Limb (tissue), 2 donors: ENCODE measurements at regions not wholly inside any gene's neighbourhood (a gene's known extent, or its start where the extent isn't known, plus 50 kb on each side); places are given as distances from the start of the nearest gene placed in this dataset.

Experiments used
- DNase-seq, 2 donors: peaks; one replicate each; pipeline ENCODE4 v3.0.0-alpha.2; 2016; ENCODE audit errors: extremely low spot score in 2 of 2

DNA sequence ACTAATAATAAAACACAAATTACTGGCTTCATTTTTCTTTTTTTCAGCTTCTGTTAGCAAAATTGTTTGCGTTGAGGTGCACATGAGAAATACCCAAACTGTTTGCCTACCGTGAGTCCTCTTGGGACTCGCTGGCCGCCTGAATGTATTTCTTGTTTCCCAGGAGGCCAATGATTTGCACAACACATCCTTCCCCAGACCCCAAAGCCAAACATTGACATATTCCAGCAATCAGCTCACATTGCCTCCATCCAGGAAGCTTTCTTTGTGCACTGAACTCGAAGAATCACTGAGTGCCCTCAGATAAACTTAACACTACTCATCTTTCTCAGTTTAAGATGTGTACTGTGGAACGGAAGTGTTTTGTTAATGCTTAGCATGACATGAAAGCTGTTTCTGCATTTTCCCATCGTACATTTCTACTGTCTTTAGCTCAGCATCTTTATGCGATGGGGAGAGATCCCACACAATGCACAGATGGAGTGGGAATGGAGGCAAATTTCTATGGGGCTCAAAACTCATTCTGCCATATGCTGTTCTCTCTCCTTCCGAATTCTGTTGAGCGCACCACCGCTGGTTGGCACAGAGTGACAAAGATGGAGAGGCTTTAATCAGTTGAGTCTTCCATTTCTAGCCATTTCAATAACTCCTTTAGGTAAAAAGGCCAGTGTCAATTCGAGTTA, 399.5 kb downstream of the RFC3 start:
- DNase-seq = no peak

GRCh38 chr13:34223984-34224383, 406.0 kb downstream of the RFC3 start:
- no peak for DNase-seq

DNA sequence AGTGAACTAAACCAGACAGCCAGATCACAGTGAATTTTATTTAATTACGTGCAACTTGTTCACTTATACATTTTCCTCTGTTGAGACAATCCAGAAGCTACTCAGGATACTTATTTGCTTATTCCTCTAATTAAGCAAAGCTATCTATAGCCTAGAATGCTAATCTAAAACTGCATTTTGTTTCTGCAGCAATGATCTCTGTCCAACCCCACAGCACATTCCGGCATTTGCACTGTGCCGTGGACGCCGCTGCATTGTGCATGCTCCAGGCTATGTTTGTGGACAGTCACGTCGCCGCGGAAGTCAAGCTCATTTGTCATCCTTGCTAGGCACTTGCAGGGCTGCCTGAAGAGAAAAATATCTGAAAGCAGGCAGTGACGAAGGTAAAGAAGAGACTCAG, 406.9 kb downstream of the RFC3 start:
- peak in 1 of 2 donors; percentile 30 for DNase-seq

GRCh38 chr13:34230271-34230670, 412.3 kb downstream of the RFC3 start:
- DNase-seq = no peak

DNA sequence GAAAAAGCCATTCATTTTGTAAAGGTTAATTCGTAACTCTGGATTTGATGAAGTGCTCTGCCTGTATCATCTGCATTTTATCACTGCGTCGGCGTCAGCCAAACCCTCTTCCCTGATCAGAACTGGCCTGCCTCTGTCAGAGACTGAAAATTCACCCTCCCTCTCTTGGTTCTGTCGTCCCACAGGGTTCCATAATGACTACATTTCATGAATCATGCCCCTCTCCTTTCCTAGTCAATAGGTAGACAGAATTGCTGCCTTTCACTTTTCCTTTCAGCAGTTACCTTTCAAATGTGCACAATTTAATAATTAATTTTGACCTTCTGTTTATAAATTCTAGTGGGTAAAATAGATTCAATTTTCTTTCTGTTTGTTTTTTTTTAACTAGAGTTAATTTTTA, 423.4 kb downstream of the RFC3 start:
- no peak for DNase-seq

- DNase-seq = no peak
These were observed 425.5 kb downstream of the RFC3 start for GRCh38 chr13:34243403-34243802.

GRCh38 chr13:34246511-34246910, 428.6 kb downstream of the RFC3 start:
- DNase-seq = no peak

DNA sequence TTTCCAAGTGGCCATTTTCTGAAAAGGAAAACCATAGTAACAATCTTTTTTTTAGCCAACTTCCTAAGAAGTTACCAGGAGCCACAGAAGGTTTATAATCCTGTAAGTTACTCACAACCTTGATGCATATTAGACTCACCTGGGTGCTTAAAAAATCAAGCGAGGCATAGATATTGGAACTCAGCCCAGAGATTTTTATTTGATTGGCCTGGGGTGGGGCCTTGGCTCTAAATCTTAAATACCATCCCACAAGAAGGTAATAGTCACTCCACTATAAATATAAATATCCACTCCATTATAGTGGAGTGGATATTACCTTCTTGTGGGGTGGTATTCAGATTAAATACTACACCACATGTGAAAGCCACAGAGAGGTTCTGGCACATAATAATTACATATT, 429.6 kb downstream of the RFC3 start:
- DNase-seq = no peak

GRCh38 chr13:34249546-34250039, 431.6 kb downstream of the RFC3 start:
- DNase-seq = no peak

DNA sequence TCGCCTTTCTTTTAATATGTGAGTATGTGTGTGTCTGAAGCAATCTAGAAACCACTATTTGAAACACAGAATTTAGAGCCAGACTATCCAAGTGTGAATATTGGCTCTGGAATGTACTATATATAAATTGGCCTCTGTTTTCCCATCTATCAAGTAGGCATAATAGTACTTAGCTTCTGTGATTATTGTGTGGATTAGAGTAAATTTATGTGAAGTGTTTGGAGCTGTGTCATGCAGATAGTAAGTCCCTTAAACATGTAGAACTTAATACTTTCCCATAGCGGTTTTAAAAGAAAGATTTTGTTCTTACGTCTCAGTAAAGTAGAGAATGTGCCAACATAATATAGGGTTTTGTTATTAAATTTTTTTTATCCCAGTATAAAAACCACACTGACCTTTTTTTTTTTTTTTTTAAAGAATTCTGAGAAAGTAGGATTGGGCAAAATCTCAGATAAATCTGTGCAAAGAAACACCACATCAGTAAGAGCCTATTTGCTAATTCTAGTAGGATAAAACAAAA, 432.3 kb downstream of the RFC3 start:
- no peak for DNase-seq

DNA sequence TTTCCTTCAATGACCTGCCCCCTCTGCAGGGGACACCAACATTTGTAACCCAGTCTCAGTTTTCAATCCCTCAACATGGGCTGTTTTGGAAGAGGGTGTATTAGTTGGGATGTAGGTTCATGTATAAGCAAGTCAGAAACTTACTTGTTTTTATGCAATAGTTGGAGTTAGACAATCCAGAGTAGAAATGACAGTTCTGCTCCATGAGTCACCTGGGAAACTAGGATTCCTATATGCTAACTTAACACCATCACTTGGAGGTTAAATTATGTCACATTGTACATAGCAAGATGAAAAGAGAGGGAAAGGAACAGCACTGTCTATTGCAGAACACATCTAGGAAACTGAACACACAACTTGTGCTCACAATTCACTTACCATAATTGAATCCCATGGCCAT, 436.4 kb downstream of the RFC3 start:
- no peak for DNase-seq

GRCh38 chr13:34255711-34256110, 437.8 kb downstream of the RFC3 start:
- DNase-seq = no peak

DNA sequence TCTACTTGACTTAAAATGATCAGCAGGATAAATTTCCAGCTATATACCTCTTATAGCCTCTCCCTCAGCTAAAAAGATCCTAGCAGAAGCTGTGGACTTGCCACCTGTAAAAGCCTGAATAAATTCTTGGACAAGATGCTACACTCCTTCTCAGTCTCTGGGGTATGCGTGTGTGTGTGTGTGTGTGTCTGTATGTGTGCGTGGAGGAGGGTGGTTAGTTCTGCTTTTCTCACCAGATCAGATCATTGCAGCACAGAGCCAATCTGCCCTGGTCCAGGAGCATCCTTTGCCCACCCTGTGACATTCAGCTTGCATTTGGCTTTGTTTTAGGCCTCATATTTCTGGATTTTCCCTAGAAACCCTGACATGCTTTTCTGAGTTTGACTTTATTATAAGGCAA, 438.3 kb downstream of the RFC3 start:
- DNase-seq = no peak

DNA sequence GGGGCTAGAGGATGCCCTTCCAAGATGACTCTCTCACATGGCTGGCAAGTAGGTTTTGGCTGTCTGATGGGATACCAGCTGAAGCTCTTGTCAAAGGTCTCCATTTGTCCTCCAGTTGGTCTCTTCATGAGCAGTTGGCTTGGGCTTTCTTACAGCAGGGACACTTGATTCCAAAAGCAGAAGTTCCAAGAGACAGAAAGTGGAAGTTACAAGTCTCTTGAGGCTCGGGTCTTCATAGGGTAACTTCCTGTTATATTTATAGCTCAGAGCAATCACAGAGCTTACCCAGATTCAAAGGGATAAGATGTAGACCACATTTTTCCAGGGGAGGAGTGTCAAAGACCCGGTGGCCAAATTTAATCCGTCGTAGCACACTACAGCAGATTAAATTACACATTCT, 440.0 kb downstream of the RFC3 start:
- no peak for DNase-seq

- DNase-seq = no peak
These were observed 440.9 kb downstream of the RFC3 start for GRCh38 chr13:34258646-34259386.

GRCh38 chr13:34263681-34264080, 445.7 kb downstream of the RFC3 start:
- DNase-seq = no peak

DNA sequence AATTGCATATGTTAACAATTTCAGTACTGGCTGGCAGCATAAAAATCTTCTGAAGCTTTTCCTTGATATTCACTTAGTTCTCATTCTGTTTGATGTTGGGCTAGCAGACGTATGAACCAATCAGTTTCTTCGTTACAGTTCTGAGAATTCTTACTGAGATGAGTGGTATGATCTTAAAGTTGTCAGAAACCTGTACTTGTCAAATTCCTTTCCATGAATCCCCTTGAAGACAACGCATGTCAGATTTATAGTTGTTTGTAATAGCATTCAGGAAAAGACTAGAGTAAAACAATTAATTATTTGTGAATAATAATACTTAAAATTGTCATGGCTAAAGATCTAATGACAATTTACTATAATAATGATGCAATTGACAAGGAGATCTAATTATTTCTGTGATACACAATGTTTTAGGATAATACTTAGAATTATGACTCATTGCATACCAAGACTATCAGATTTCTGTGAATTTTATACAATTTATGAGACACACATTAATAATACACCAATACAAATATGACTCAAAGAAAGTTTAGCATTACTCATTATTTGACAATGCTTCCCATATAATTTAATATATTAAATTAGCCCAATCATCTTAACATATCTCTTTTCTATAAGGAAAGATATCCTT, 447.2 kb downstream of the RFC3 start:
- no peak for DNase-seq

DNA sequence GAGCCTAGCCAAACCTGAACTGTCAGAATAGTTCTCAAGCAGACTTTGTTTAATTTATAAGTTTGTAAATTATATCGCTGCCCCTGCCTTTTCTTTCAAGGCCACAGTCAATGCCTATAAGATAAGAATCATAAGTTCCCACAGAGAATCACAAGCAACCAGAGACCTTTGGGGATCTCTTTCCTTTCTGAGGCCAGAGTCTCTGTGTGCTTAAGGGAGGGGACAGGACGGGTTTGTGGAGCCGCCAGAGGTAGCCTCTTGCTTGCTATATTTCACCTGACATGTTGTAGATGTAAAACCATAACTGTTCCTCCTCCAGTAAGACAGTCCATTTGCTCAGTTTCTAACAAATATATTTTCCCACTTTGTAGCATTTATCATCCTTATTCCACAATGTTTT, 458.8 kb downstream of the RFC3 start:
- DNase-seq = no peak

- no peak for DNase-seq
These were observed 460.0 kb downstream of the RFC3 start for GRCh38 chr13:34277936-34278335.

GRCh38 chr13:34278780-34279179, 460.8 kb downstream of the RFC3 start:
- no peak for DNase-seq

DNA sequence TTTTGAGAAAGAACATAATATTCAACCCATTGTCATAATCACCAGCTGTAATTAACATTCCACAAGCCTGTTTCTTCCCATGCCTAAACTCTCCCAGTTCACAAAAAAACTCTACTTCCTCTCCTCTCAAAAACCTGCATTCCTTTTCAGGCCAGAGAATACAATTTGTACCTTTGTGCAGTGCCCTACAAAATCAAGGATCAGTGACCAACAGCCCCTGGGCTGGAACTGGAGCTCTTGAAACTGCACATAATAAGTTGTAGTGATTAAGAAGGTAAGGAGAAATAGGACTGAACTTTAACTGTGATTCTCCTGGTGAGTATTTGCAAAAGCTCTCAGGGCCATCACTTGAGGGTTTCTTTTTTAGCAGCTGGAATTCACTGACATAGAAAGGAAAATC, 472.7 kb downstream of the RFC3 start:
- no peak for DNase-seq

GRCh38 chr13:34294483-34295129, 476.7 kb downstream of the RFC3 start:
- peak in 1 of 2 donors; percentile 34 for DNase-seq
